Posterior vena cava (tissue), 2 donors: ENCODE measurements at regions not wholly inside any gene's neighbourhood (a gene's known extent, or its start where the extent isn't known, plus 50 kb on each side); places are given as distances from the start of the nearest gene placed in this dataset.
"Not testable (repeated sequence)": the region's sequence is repeated elsewhere in the genome, so short reads cannot be mapped to it uniquely, and the experiment has no call there.

Source experiments
- DNase-seq: peaks from one replicate; pipeline ENCODE4 v3.0.0-alpha.2; 2020; ENCODE audit warnings: low spot score
- intact Hi-C, 2 donors: fragments of 100-400 bp; cut with DNase I; formaldehyde crosslinking; loops; one replicate each; pipeline versions ENCODE4 v1.14.1 to v1.14.2; 2022 to 2023
- donor health status: DM: yes; HTN: yes; CAD: no.
- donor health status: DM: yes; HTN: yes; CAD: no.

DNA sequence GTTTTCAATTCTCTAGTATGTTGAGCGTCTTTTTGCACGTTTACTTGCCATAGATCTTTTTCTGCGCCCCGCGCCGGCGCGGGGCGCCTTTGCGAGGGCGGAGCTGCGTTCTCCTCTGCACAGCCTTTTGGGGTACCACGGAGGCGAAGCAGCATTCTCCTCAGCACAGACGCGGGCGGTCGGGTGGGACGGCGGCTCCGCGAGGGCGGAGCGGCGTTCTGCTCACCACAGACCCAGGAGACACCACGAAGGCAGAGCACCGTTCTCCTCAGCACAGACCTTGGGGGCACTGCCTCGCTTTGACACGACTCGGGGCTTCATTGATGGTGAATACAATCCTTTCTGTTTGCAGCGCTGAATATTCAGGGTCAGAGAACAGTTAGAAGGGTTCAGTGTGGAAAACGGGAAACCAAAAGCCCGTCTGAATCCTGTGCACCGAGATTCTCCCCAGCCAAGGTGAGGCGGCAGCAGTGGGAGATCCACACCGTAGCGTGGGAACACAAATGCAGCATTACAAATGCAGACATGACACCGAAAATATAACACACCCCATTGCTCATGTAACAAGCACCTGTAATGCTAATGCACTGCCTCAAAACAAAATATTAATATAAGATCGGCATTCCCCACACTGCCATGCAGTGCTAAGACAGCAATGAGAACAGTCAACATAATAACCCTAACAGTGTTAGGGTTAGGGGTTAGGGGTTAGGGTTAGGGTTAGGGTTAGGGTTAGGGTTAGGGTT is 190.7 kb upstream of the VIPR2 start:
- intact Hi-C loops: not testable (repeated sequence)
- DNase-seq: peak; percentile 78

GRCh38 chr7:159332854-159333479 is 188.3 kb upstream of the VIPR2 start:
- DNase-seq, intact Hi-C loops: not testable (repeated sequence)

DNA sequence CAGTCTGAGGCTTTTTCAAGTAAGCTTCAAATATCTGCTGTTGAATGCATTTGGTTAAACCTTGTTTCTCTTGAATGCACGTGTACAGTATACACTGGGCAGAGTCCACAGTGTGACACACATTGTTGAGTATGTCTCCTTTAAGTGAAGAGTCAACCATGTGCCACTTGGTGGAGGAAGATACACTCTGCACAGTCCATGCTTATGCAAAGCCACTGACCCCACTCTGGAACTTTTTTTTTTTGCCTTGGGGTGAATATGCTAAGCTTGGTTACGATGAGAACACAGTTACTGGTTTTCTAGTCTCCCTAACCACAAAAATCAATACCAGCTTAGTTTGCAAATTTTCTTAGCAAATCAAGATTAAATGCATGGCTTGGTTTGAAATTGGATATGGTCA is 186.8 kb upstream of the VIPR2 start:
- DNase-seq: no peak
- intact Hi-C loops: no loop called here

DNA sequence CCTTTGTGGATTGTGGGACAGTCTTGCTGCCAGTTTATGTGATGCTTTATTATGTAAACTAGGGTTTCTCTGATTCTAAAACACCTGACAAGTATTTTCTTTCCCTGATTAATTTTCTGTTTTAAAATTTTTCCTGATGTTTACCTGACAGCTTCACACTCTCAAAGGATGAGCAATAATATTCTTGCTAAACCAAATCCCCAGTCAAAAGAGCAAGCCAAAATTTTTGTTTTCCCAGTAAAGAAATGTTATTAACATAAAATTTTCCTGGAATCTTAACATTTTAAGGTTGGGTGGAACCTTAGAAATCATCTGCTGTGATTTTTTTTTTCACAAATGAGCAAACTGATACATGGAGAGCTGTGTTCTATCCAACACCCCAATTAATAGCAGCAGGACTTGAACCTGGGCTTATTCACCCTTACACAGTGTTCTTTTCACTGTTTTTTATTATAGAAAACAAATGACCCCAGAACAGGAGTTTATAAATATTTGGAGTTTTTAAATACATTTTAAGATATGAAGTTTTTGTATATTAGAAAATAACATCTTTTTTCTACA is 185.2 kb upstream of the VIPR2 start:
- intact Hi-C loops: no loop called here
- DNase-seq: no peak

DNA sequence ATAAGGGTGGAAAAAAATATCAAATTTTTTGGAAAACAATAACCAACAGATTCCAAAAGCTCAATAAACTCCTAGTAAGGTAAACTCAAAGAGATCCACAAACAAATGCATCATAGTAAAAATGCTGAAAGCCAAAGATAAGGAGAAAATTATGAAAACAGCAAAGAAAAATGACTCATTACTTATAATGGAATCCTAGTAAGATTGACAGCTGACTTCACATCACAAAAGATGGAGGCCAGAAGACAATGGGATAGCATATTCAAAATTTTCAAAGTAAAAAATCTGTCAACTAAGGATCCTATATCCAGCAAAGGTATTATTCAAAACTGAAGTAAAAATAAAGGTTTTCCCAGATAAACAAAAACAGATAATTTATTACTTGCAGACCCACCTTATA is 183.4 kb upstream of the VIPR2 start:
- intact Hi-C loops: no loop called here
- no peak for DNase-seq

DNA sequence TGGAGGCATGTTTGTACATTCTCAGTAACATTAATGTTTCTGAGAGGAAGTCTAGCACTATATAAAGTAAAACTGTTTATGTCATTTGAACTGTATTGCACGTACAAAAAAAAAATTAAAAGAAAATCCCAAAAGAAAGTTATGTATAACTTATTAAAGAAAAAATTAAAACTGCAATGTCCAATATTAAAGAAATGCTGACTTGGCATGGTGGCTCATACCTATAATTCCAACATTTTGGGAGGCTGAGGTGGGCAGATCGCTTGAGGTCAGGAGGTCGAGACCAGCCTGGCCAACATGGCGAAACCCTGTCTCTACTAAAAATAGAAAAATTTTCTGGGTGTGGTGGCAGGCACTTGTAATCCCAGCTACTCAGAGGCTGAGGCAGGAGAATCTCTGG is 178.7 kb upstream of the VIPR2 start:
- DNase-seq: no peak
- intact Hi-C loops: no loop called here

DNA sequence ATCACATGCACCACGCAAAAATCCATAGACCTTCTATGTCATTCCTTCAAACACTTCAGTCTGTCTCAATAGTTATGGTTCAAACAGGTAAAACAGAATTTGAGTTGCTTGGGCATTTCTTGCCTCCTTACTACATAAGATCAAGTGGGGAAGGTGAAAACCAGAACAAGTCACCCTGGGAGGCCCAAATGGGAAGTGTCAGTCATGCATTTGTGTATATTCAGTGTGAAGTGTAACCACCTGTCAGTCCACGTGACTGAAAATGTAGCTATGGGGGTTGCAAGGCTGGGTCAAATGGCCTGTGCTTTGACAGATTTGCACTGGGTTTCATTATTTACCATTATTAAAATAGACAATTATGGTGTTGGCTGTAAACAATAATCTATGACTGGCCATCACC is 176.6 kb upstream of the VIPR2 start:
- DNase-seq: no peak
- intact Hi-C loops: no loop called here

GRCh38 chr7:159318682-159319351 is 174.2 kb upstream of the VIPR2 start:
- no peak for DNase-seq
- intact Hi-C loops: no loop called here

DNA sequence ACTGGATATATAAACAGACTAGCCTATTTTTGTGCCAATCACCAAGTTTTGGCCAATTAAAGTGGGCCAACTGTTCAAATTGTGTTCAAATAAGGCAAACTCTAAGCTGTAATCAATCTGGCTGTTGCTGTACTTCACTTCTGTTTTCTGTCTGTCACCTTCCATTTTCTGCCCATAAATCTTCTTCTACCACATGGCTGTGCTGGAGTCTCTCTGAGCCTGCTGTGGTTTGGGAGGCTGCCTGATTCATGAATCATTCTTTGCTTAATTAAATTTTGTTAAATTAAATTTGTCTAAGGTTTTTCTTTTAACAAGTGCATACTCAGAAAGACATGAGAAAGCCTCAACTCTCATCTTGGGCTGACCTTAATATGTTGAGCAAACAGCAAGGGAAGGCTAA is 172.6 kb upstream of the VIPR2 start:
- intact Hi-C loops: no loop called here

GRCh38 chr7:159311172-159311494 is 166.5 kb upstream of the VIPR2 start:
- intact Hi-C loops: no loop called here
- no peak for DNase-seq

More for the DNA sequence above, 172.6 kb upstream of the VIPR2 start:
- no peak for DNase-seq

GRCh38 chr7:159310457-159311171 is 165.9 kb upstream of the VIPR2 start:
- intact Hi-C loops: no loop called here
- DNase-seq: no peak

DNA sequence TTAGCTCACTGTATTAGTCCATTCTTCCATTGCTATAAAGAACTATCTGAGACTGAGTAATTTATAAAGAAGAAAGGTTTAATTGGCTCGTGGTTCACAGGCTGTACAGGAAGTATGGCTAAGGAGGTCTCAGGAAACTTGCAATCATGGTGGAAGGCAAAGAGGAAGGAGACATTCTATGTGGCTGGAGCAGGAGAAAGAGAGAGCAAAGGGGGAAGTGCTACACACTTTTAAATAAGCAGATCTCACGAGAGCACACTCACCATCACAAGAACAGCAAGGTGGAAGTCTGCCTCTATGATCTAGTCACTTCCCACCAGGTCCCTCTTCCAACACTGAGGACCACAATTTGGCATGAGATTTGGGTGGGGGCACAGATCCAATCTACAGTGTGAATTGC is 164.5 kb upstream of the VIPR2 start:
- intact Hi-C loops, DNase-seq: not testable (repeated sequence)

DNA sequence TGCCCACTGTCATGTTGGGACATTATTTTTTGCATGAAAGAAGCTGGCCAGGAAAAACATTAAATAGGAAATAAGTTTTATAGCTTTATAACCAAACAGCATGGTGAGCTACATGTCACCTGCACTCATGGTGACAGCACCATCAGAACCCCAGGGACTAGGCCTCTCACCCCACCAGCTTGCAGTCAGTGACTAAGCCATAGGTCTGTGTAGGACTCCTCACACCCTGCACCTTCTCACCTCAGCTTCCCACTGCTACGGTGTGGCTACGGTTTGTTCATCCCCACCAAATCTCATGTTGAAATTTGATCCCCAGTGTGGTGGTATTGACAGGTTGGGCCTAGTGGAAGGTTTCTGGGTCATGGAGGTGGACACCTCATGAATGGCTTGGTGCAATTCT is 161.3 kb upstream of the VIPR2 start:
- intact Hi-C loops: no loop called here
- DNase-seq: no peak

DNA sequence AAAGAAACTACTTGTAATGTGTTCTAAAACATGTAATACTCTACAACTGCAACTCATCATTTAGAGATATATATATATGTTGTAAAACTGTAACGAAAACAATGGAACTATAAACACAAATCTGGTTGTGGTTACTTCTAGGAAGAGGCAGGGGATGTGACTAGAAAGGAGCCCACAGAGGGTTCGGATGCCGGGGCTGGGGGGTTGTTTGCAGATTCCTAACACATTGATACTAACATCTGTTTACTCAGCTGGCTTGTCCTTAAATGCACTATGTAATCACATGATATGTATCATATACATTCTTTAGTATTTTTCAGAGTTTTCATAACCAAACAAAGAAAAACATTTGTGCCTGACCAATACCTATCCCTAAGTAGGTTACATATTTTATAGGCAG is 160.5 kb upstream of the VIPR2 start:
- intact Hi-C loops, DNase-seq: not testable (repeated sequence)

DNA sequence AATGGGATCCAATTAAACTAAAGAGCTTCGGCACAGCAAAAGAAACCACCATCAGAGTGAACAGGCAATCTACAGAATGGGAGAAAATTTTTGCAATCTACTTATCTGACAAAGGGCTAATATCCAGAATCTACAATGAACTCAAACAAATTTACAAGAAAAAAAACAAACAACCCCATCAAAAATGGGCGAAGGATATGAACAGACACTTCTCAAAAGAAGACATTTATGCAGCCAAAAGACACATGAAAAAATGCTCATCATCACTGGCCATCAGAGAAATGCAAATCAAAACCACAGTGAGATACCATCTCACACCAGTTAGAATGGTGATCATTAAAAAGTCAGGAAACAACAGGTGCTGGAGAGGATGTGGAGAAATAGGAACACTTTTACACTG is 158.8 kb upstream of the VIPR2 start:
- intact Hi-C loops, DNase-seq: not testable (repeated sequence)

DNA sequence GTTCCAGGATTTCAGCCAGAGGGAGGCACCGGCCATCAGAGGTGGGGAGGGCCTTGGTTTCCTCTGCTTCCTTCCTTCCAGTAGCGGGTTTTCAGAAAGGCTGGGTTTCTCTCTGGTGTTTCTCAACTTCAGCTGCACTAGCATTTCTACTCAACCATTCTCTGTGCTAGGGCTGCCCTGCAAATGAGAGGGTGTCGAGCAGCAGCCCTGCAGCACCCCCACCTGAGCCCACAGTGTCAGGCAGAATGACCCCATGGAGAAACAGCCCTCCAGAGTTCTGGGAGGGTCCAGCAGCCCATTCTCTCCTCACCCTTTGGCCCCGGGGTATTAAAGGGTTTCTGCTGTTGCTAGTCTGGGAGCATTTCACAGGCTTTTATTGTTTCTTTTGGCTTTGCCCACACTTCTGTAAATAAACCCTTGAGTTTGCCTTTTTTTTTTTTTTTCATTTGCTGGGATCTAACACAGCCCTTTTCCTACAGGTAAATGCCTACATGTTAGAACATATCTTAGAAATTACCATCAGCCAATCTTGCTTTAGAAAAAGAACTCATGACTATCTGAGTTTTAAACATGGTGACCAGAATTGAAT is 151.5 kb upstream of the VIPR2 start:
- DNase-seq: no peak
- intact Hi-C loops: no loop called here

DNA sequence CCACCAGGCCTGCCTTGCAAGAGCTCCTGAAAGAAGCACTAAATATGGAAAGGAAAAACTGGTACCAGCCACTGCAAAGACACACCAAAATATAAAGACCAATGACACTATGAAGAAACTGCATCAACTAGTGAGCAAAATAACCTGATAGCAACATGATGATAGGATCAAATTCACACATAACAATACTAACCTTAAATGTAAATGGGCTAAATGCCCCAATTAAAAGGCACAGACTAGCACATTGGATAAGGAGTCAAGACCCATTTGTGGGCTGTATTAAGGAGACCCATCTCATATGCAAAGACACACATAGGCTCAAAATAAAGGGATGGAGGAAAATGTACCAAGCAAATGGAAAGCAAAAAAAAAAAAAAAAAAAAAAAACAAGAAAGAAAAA is 141.8 kb upstream of the VIPR2 start:
- intact Hi-C loops, DNase-seq: not testable (repeated sequence)

GRCh38 chr7:159281573-159281972 is 136.9 kb upstream of the VIPR2 start:
- intact Hi-C loops: no loop called here
- DNase-seq: no peak

DNA sequence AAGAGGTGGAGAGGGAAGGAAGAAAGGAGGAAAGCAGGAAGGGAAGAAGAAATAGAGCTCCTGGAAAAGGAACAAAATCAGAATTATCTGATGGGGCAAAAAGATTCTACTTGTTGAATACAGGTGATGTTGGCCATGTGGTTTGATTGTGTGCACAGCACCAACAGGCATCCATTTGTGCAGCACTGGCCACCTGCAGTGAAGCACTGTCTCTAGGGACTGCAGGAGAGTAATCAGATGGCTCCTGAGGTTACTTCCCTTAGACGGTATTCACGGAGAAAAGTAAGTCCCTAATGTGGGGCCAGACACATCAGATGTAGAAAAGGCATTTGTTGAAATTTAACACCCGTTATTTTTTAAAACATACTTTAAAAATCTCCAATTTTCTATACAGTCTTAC is 135.3 kb upstream of the VIPR2 start:
- intact Hi-C loops: no loop called here
- DNase-seq: no peak

DNA sequence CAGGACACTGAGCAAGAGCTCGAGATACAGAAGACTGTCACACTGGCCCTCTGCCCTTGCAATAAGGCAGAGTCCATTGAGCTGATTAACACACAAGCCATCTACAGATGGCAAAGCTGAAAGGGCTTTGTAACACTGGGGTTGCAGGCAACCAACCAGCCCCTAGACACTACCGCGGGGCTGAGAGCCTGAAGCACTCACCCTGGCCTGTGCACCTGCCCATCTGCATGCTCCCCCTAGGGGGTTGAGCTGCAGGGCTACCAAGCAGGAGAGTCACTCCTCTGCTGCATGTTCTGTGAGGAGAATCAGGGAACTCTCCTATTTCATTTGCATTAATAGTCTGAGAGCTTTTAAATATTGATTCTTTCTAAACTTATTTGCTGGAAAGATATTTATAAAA is 128.1 kb upstream of the VIPR2 start:
- no peak for DNase-seq
- intact Hi-C loops: no loop called here
